Uterus (tissue), 3 donors: ENCODE measurements at regions not wholly inside any gene's neighbourhood (a gene's known extent, or its start where the extent isn't known, plus 50 kb on each side); places are given as distances from the start of the nearest gene placed in this dataset.

Experiments
- DNase-seq, 2 donors: peaks; one replicate each; pipeline ENCODE4 v3.0.0-alpha.2; 2019 to 2020
- H3K27ac ChIP-seq, 2 donors: fragments of 200-600 bp; sonication (generic); 1 replicate in 1 of 2; 2 replicates in 1 of 2; pipeline ENCODE4 v1.5.1; 2016 to 2018
- H3K27me3 ChIP-seq, 2 donors: fragments of 200-600 bp; sonication (generic); one replicate each; pipeline ENCODE4 v1.5.1; 2018 to 2019; ENCODE audit warnings: control low read depth in 1 of 2
- H3K36me3 ChIP-seq, 2 donors: fragments of 200-600 bp; sonication (generic); one replicate each; pipeline ENCODE4 v1.5.1; 2019; ENCODE audit warnings: control low read depth in 1 of 2
- H3K4me1 ChIP-seq, 2 donors: fragments of 200-600 bp; sonication (generic); one replicate each; pipeline ENCODE4 v1.5.1; 2018 to 2019; ENCODE audit warnings: control low read depth in 1 of 2
- H3K4me3 ChIP-seq, 2 donors: fragments of 200-600 bp; sonication (generic); 1 replicate in 1 of 2; 2 replicates in 1 of 2; pipeline ENCODE4 v1.5.1; 2018 to 2019; ENCODE audit warnings: mild to moderate bottlenecking in 1 of 2
- H3K9me3 ChIP-seq, 2 donors: fragments of 200-600 bp; sonication (generic); one replicate each; pipeline ENCODE4 v1.5.1; 2019; ENCODE audit warnings: control low read depth in 1 of 2
- CTCF ChIP-seq, 4 experiments: fragments of 200-600 bp in 2 of 4; fragments of 450-650 bp in 2 of 4; sonication (generic) in 2 of 4; IDR thresholded peaks; one replicate each; pipeline ENCODE4 v1.5.1; 2016 to 2019; ENCODE audit warnings: antibody characterized with exemption in 4 of 4, mild to moderate bottlenecking in 2 of 4, moderate library complexity in 1 of 4
- POLR2A ChIP-seq, 2 donors: fragments of 450-650 bp; IDR thresholded peaks; one replicate each; pipeline ENCODE4 v1.6.1; 2016; ENCODE audit warnings: antibody characterized with exemption in 2 of 2, mild to moderate bottlenecking in 1 of 2, moderate library complexity in 1 of 2
- intact Hi-C: fragments of 100-400 bp; cut with DNase I; formaldehyde crosslinking; loops from one replicate; pipeline ENCODE4 v1.15.1; 2023; ENCODE audit warnings: low total_unique reads
- donor health status: DM: yes; HTN: yes; CAD: no.

- DNase-seq = no peak
Measured at GRCh38 chr22:48080316-48081165, 1318.1 kb downstream of the TBC1D22A start.

GRCh38 chr22:48079505-48080290 lies 1317.2 kb downstream of the TBC1D22A start:
- H3K4me1 ChIP-seq = peaks cover 0 to 3% of the 10 kb centered on the region in 2 donors
- no peaks in the 10 kb centered on the region for H3K27me3 ChIP-seq
- H3K27ac ChIP-seq = no peak overlapping the region
- no peaks in the 10 kb centered on the region for H3K36me3 ChIP-seq
- intact Hi-C loops = no loop called here
- H3K4me3 ChIP-seq = no peak overlapping the region
- no peaks in the 10 kb centered on the region for H3K9me3 ChIP-seq
- no peak for TF ChIP-seq CTCF (IDR thresholded peaks at IDR 0.05)
- TF ChIP-seq POLR2A (IDR thresholded peaks at IDR 0.05) = no peak
- DNase-seq = no peak

More at GRCh38 chr22:48080316-48081165, 1318.1 kb downstream of the TBC1D22A start:
- no peak for TF ChIP-seq POLR2A (IDR thresholded peaks at IDR 0.05)
- TF ChIP-seq CTCF (IDR thresholded peaks at IDR 0.05) = no peak
- H3K27ac ChIP-seq = no peak overlapping the region
- H3K9me3 ChIP-seq = no peaks in the 10 kb centered on the region
- H3K4me1 ChIP-seq = peaks cover 0 to 3% of the 10 kb centered on the region in 2 donors
- no peaks in the 10 kb centered on the region for H3K36me3 ChIP-seq
- H3K27me3 ChIP-seq = no peaks in the 10 kb centered on the region
- intact Hi-C loops = no loop called here
- H3K4me3 ChIP-seq = no peak overlapping the region

- H3K36me3 ChIP-seq = no peaks in the 10 kb centered on the region
- no peaks in the 10 kb centered on the region for H3K27me3 ChIP-seq
- no peaks in the 10 kb centered on the region for H3K9me3 ChIP-seq
- peaks cover 0 to 3% of the 10 kb centered on the region in 2 donors for H3K4me1 ChIP-seq
- TF ChIP-seq CTCF (IDR thresholded peaks at IDR 0.05) = no peak
- no peak for TF ChIP-seq POLR2A (IDR thresholded peaks at IDR 0.05)
- no peak for DNase-seq
- H3K27ac ChIP-seq = no peak overlapping the region
- no peak overlapping the region for H3K4me3 ChIP-seq
- intact Hi-C loops = no loop called here
Measured at GRCh38 chr22:48078825-48079224, 1316.4 kb downstream of the TBC1D22A start.

- Histone ChIP-seq H3K27me3 (no peaks in the 10 kb centered on the region), H3K27ac (no peak overlapping the region), H3K4me1 (peaks cover 0 to 3% of the 10 kb centered on the region in 2 donors), H3K4me3 (no peak overlapping the region), H3K36me3 (no peaks in the 10 kb centered on the region), H3K9me3 (no peaks in the 10 kb centered on the region)
- no peak for DNase-seq
- intact Hi-C loops = no loop called here
- no peak for TF ChIP-seq POLR2A (IDR thresholded peaks at IDR 0.05)
- TF ChIP-seq CTCF (IDR thresholded peaks at IDR 0.05) = no peak
Measured at GRCh38 chr22:48077699-48078098, 1315.2 kb downstream of the TBC1D22A start.

GRCh38 chr22:48076008-48076407 lies 1313.6 kb downstream of the TBC1D22A start:
- Histone ChIP-seq H3K9me3 (no peaks in the 10 kb centered on the region), H3K27me3 (no peaks in the 10 kb centered on the region), H3K36me3 (no peaks in the 10 kb centered on the region), H3K4me3 (no peak overlapping the region), H3K4me1 (peaks cover 0 to 3% of the 10 kb centered on the region in 2 donors), H3K27ac (no peak overlapping the region)
- peak in 1 of 2 donors; percentile 47 for DNase-seq
- intact Hi-C loops = no loop called here
- TF ChIP-seq CTCF (IDR thresholded peaks at IDR 0.05) (no peak), POLR2A (IDR thresholded peaks at IDR 0.05) (no peak)
